Cardiac fibroblast (primary cell): ENCODE measurements at regions not wholly inside any gene's neighbourhood (a gene's known extent, or its start where the extent isn't known, plus 50 kb on each side); places are given as distances from the start of the nearest gene placed in this dataset.
A peak's percentile ranks its signal among the peaks of the same experiment; 100 is the strongest.

Experiments used
- DNase-seq, 2 donors: peaks; one replicate each; pipeline versions ENCODE4 v3.0.0 to v3.0.0-alpha.2; 2010; ENCODE audit warnings: low read depth in 2 of 2
- H3K4me3 ChIP-seq, 2 donors: replicated peaks in 1 of 2; 1 replicate in 1 of 2; 2 replicates in 1 of 2; pipeline ENCODE4 v1.5.1; 2011; ENCODE audit warnings: low read depth in 2 of 2, low read length in 2 of 2, mild to moderate bottlenecking in 2 of 2, moderate library complexity in 1 of 2
- TF ChIP-seq, protein P1 (sequence below): IDR thresholded peaks from one replicate; pipeline ENCODE4 v1.5.1; 2011; ENCODE audit warnings: low read depth, mild to moderate bottlenecking, low read length, inconsistent platforms

DNA sequence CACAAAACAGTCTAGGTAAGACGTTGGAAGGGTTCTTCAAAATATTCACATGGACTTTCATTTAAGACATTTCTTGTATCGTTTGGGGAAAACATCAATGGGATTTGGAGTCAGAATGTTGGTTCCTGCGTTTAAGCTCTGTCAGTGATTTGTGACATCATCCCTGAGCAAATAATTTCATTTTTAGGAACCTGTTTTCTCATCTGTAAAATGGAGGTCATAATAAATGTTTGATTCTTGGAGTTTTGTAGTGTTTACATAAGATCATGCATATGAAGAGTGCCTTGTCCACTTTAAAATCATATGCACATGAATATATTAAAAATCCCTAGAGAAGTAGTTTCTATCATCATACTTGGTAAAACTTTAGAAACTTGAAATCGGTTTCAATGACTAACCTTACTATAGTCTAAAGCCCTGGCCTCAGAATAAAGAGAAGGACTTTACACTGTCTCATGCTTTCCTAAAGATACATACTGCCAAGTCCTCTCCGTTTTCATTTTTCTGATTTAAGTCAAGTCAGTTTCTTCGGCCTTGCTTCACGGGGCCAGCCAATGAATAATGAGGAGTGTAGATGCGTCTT, 178.4 kb downstream of the ADSS2 start:
- TF ChIP-seq, protein P1, sequence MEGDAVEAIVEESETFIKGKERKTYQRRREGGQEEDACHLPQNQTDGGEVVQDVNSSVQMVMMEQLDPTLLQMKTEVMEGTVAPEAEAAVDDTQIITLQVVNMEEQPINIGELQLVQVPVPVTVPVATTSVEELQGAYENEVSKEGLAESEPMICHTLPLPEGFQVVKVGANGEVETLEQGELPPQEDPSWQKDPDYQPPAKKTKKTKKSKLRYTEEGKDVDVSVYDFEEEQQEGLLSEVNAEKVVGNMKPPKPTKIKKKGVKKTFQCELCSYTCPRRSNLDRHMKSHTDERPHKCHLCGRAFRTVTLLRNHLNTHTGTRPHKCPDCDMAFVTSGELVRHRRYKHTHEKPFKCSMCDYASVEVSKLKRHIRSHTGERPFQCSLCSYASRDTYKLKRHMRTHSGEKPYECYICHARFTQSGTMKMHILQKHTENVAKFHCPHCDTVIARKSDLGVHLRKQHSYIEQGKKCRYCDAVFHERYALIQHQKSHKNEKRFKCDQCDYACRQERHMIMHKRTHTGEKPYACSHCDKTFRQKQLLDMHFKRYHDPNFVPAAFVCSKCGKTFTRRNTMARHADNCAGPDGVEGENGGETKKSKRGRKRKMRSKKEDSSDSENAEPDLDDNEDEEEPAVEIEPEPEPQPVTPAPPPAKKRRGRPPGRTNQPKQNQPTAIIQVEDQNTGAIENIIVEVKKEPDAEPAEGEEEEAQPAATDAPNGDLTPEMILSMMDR, result no peak
- DNase-seq, result no peak
- H3K4me3 ChIP-seq, result peak overlapping the region; percentile 17 to 43

DNA sequence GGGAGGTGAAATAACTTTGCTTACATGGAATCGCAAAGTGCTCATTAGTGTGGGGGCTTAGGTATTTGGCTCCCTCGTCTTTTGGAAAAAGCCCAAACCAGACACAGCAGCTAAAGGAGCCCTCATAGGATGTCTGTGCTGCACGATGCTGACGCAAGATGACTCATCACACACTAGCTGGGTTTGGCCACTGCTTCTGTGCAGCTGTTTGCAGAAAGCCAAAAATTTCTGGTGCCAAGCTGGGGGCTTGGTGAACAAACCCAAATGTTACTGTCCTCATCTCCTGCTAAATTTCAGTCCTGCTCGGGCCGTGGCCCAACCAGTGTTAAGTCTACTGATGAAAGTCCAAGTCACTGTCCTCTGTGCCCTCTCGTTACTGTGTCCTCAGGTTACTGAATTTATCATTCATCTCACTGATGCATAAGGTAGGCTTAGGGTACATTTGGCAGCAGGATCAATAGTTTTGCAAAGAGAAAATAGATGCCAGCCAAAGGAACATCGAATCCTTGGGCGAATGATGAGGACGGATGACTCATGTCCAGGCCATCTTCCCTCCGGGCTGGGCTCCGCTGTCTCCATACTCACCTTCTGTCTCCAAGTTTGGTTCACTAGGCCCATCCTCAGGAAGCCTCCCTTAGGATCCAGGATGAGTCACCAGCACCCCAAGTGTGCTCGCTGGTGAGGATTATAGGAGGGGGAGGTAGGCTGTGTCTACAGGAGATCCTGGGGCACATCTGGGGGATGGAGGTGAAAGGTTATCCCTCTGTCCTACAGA, 177.7 kb downstream of the ADSS2 start:
- TF ChIP-seq, protein P1, result no peak
- peak; percentile 98 to 99 for DNase-seq
- H3K4me3 ChIP-seq, result peak overlapping the region; percentile 17 to 43

GRCh38 chr1:244276646-244277045, 175.1 kb downstream of the ADSS2 start:
- H3K4me3 ChIP-seq, result no peak overlapping the region
- TF ChIP-seq, protein P1, result no peak
- DNase-seq, result no peak

DNA sequence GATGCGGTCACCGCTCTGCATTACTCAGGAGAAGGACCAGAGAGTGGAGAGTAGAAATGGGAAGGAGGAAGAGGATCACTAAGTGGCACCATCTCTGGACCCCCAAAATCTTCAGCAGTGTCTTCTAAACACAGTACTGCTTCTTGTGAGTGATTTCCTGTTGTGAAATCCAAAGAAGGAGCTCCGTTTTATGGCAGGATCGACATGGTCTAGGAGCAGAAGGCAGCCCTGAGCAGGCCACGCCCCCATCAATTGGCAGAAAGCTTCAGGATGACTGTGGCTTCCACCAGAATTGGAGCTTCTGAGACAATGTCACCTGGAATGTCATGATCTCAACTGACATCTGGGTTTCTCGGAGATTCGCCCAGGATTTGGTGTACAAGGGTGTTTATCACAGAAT, 171.5 kb downstream of the ADSS2 start:
- peak; percentile 34 to 39 for DNase-seq
- no peak overlapping the region for H3K4me3 ChIP-seq
- TF ChIP-seq, protein P1, result no peak

GRCh38 chr1:244280859-244281258, 170.8 kb downstream of the ADSS2 start:
- TF ChIP-seq, protein P1, result no peak
- peak; percentile 45 to 72 for DNase-seq
- H3K4me3 ChIP-seq, result no peak overlapping the region

DNA sequence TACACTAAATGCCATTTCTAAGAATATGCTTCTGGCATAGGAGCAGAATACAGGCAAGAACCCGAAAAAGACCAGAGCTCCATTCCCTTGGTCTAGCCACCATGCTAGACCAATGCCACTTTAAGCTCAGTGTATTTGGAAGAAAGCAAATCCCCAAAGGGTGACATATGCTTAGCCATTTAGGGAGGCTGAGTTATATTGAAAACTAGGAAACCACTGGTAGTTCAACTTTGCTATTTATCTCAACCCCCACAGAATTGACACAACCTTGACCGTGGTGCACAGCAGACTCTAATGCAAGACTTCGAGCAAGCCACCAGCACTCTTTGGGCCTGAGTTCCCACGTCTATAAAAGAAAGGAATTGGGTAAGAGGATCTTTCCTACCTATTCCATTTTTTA, 167.9 kb downstream of the ADSS2 start:
- TF ChIP-seq, protein P1, result no peak
- no peak for DNase-seq
- no peak overlapping the region for H3K4me3 ChIP-seq
